GM18907 (cell line): ENCODE measurements at regions not wholly inside any gene's neighbourhood (a gene's known extent, or its start where the extent isn't known, plus 50 kb on each side); places are given as distances from the start of the nearest gene placed in this dataset.

ENCODE experiments used
- ATAC-seq: cut with Tn5 transposase; IDR thresholded peaks from one replicate; pipeline ENCODE4 v1.9.1; 2021; ENCODE audit warnings: mild to moderate bottlenecking, moderate library complexity; ENCODE audit not compliant: unreplicated experiment

DNA sequence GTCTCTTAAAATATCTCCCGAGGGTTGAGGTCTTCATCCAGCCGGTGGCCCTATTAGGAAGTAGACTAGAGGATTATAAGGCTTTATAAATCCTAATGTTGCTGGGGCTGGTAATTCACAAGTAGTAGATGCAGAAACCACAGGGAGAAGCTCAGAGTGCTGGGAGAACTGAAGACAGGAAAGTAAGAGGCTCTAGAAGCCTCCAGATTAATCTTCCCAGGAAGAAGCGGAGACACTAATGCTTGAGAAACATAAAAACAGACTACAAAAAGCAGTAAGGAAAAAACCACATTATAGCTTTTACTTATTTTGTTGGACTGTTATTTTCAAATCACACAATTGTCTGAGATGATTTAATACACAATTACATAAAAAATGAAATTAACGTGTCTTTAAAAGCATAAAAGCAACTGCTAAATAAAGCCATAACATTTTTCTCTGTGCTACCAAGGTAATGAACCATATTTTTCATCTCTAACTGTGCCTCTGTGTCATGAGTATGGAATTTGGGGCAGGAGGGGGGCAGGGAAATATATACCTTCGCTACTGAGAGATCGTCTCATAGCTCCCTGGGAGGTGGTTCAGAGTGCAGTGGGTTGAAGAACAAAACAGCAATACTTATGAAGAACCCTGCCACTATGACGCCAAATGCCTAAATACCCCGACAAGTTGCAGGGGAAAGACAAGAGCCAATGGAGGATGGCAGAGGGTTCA, 806.2 kb upstream of the WWC1 start:
- ATAC-seq: no peak

DNA sequence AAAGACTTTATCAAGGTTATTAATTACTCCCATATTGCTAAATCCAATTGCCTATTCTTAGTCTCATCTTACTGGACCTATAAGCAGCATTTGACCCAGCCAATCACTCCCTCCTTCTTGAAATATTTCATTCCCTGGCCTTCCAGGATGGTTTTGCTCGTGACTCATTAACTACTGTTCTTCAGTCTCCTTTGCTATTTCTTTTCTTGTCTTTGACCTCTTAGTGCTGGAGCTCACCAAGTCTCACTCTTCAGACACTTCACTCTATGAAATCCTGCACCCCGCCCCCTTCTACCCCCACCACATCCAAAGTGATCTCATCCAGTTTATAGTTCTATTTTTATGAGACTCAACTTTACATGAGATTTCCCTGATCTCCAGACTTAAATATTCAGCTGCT, 803.1 kb upstream of the WWC1 start:
- no peak for ATAC-seq

DNA sequence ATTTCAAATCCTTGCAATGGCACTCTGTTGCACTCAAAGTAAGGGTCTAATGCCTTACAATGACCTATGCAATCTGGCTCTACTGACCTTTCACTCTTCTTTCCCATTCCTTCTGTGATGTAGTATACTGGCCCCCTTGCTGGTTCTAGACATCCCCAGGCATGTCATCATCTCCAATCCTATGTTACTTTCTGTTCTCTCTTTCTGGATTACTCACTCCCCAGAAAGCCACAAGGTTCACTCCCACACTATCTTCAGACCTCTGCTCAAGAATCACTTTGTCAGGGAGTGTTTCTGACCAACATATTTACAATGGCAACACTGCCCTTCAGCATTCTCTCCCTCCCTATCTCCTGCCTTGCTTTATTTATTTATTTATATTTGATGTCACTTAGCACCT, 802.2 kb upstream of the WWC1 start:
- peak; percentile 66 for ATAC-seq

DNA sequence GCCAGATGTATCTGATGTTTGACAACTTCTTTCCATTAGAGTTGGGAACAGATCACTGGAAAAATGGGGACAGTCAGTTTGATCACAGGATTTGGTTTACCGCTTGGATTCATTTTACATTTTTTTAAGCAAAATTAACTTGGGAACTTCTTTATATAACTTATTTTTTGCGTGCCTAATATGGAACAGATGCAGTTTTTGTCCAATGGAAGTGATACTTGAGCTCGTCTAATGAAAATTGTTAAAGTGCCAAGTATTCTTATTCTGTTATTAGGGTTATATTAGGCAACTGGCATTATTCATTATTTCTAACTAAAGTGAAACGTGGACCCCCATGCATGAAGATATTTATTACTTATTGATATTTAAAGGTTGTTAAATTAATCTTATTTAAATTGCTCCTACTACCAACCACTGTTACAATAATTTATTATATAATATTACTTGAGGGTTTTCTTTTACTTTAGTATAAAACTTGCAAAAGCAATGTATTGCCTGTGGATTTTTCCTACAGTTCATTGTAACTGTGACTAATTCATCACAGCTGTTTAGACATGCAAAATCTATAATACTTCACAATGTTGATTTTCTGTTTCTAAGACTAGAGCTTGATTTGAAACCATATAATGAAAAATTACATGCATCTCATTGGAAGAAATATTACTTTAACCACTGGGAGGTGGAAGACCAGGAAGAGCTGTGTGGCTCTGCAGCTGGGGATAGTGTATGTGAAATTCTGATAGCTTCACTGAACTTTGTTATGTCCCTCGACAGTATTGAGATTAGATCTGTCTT, 787.3 kb upstream of the WWC1 start:
- ATAC-seq: no peak

DNA sequence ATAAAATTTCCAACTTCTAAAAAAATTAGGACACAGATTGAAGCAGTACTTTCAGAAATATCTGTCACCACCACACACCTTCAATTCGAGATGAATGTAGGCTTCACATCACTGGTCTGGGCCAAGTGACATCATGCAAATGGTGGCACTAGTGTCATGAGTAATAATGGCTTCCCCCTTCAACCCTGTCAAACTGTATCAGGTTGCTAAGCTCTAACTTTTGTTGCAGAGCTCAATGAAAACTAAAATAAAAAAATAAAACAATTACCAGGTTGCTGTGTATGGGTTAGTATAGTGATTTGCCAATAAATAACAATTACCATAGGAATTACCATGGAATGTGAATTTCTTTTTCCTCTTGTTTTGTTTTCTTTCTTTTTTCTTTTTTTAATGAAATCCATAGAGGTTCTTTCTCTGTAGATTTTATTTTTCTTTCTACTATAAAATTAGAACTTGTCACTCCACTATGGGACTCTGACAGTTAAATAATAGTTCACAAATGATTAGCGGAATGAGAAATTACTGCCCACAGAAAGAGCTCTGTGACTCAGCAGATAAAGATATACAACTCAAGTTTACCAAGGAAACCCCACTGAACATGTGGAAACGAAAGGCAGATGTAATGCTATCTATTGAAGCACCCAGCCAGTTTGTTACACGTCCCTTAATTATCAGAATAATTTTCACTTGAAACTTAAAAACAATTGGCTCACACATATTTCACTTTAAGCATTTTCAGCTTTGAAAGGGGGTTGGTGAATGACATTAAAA, 783.8 kb upstream of the WWC1 start:
- ATAC-seq: no peak

DNA sequence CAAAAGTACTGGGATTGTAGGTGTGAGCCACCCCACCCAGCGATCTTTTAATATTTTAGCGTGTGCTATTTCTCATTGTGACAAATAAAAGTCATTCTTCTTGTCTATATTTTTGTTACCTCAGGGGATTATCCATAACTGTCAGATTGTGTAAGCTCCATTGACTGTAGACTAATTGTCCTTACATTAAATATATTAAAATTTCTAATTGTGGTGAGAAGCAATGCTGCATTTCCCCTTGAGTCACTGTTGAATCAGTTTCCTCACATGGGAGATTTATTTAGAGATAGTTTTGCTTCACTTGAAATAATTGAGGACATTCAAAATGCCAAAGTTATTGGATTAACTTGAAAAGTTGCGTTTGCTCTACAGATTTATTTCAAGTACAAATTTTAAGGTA, 782.4 kb upstream of the WWC1 start:
- ATAC-seq: no peak

DNA sequence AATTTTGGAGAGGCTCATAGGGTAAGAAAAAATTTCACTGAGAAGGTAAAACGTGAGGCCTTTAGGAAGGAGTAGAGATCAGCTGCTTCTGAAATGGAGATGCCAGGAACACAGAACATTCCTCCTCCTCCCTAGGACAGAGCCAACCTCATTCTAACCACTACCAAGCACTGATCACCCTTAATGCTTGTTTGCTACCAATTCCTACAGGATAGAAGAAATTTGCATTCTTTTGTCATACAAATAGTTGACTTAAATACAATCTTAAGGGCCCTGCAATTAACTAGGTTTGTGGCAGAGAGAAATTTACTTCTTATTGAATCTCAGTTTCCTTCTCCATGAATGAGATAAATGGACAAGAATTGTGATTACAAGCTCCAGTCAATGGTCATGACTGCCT, 780.2 kb upstream of the WWC1 start:
- ATAC-seq: no peak

DNA sequence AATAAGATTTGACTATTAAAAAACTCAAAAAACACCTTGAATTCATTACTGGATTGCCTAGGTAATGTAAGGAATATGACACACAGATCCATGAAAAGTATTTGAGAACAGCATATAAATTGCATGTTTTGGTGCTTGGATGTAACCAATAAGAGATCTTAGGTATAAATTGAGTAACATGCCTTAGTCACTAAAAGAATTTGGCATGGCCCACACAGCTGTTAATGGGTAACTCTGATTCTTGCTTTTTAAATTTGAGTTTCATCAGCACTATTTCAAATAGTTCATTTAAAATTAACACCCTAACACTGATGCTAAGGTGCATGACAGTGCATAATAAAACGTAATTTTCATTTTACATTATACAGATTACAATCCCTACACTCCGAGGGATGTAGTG, 779.3 kb upstream of the WWC1 start:
- ATAC-seq: no peak

DNA sequence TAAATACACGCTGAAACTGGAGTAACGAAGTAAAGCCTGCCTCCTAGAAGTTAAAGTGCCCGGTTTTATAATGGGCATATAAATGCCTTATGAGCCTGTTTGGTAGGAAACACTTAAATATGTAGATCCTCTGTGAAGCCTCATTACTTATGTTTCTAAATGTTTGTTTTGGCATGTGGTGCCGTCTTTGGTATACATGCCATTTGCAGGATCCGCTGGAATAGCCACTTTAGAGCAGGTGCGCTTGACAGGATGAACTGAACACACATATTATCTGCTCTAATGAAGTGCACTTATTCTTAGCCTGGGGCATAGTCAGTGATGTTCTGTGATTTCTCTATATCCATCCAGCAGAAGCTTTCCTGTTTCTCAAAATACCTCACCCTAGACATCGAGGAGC, 778.1 kb upstream of the WWC1 start:
- ATAC-seq: no peak

DNA sequence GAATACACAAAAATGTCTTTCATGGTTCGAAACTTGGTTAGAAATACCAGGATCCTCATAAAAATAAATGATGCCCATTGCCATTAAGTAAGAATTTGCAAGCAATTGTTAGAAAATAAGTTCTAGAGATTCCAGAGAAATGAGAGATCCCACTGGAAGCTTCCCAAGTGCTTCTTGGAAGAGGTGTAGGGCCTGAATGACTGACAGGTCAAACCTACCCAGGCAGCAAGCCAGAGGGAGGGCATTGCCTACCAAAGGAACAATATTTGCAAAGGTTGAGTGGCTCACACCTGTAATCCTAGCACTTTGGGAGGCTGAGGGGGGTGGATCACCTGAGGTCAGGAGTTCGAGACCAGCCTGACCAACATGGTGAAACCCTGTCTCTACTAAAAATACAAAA, 777.0 kb upstream of the WWC1 start:
- ATAC-seq: no peak

DNA sequence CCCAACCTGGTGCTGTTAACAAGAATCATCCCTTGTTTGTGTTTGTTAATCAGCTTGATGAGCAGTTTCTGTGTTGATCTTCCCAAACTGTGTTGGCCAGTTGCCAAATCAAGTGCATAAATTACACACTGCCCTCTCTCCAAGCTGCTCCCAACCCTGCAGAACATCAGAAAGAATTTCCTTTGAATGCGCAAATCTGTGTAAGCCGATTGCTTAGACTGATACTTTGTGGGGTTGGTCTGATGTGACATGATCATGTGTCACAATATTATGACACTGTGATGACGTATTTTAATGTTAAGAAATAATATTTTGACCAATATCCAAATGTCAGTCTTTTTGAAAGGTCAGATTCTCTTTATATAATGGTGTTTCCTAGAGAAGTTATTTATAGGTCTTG, 766.4 kb upstream of the WWC1 start:
- no peak for ATAC-seq

DNA sequence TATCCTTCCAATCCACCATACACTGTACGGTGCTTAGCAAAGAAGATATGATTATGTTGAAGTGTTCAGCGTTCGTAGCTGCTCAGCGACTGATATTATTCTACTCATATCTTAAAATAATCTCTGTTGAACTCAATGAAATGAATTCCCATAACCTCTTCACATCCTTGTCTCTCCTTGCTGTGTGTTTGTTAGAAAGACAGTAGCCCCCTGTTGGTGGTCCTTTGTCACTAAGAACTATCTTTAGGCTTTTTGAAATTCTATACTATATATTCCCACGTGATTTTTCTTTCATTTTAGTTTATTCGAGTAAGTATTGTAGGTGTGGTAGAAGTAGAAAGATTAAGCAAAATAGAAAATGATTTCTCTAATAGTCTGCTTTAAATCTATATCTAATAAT, 762.8 kb upstream of the WWC1 start:
- no peak for ATAC-seq

DNA sequence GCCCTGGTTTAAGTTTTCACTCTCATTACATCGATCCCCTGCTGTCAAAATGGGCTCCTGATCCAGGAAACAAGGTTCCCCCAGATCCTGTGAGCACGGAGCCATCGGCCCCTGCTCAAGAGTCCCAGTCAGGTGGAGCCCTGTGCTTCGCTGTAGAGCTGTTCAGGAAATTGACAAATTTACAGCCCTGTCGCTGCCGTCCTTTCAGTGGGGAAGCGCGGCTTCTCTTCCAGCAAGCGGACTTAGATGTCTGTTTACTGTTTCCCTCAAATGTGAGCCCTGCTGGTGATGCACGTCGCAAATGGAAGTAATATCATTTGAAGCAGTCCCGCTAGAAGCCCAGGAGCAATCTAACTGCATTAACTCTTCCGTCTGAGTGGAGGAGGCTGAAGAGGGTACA, 760.9 kb upstream of the WWC1 start:
- ATAC-seq: no peak

DNA sequence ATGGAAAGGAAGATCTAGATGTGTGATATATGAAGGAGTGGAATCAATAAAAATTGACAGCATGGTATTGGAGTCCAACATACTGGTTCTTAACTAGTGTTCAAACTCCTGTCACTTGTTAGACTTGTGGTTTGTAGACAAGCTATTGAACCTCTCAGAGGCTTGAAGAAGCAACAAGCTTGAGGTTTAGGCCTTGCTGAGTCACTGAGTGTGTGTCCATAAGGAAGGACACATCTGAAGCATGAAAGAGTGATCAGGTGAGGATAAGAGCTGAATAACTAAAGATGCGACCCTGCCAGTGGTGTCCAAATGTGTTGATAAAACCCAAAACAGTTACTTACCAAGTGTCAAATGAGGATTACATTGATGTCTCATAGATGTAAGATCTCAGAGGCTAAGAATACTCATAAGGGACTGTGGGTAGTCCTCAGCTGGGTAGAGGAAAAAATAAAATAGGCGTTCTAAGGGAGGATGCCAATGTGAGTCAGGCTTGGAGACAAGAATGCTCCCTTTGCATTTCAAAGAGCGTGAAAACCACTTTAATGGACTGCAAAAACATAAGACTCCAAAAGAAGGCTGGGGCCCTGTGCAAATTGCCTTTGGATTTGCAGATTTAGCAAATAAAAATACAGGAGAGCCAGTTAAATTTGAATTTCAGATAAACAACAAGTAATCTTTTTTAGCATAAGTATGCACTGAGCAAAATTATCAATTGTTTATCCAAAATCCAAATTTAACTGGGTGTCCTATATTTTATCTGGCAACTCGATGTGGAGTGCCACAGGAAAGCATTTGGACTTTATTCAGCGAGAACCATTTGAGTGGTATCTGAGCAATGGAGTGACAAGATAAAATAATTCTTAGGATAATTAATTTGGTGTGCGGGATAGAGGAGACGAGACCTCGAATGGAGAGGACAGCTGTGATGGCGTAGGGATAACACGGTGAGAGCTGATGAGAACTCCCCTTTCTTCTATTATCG, 757.3 kb upstream of the WWC1 start:
- no peak for ATAC-seq

DNA sequence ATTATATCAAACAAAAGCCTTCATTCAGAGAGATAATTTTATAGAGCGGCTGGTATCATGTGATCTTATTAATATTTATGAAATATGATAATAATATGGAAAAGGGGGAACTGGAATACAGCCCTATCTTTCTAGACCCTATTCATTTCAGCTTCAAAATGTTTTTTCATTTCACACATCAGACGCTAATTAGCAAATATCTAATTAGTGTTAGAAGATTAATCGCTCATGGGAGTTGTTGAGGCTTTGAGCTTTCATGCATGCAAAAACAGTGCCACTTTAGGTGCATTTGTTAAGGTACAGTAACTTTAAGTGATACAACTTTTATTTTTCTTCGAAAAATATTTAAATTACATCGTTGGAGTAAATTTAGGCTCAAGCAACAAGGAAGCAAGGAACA, 751.7 kb upstream of the WWC1 start:
- ATAC-seq: no peak

DNA sequence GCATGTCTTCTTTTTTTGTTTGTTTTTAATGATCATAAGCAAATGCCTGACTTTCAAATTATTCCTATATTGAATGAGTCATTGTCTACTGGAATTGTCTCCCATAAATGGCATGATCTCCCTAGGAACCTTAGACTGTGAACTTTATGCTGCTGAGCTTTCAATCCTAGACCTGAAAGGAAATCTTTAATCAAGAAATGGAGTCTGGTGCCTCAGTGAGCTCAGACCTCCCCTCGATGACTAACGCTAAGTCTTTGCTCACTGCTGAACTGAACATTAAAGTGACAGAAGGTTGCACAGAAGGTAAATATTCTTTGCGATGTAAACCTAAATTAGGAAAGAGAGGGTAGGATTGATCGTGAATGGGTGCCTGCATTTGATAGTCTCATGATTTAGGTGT, 745.2 kb upstream of the WWC1 start:
- no peak for ATAC-seq

DNA sequence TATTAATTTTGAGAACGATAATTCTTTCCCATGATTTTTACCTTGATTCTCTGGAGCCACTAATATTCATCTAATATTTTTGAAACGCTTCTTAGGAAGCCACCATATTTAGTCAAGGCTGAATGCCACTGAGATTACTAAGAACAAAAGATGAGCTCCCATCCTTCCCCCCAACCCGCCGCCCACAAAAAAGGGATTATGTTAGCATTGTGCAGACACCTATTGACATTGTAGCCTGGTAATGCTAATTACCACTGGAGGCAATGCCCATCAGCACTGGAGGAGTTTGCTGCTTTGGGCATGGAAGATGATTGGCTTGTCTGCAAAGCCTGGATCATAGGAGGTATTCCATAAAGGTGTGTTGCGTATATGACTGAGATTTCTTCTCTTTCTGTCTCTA, 739.1 kb upstream of the WWC1 start:
- no peak for ATAC-seq

DNA sequence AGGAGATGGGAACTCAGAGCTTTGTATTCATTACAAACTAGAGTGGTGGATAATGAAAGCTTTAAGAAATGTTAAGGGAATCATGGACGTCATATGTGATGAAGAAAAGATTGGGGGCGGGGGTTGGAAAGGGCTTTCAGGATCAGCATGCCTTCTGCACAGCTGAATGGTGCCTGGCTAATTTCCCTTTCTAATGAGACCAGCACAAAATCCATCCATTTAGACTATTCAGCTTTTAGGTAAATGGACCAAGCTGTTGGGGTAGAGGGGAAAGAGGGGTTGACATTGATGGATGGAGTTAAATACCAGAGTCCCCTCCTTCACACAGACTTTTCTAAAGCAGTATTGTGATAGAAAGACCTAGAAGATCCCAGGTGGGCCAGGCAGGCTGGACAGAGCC, 737.9 kb upstream of the WWC1 start:
- ATAC-seq: no peak

DNA sequence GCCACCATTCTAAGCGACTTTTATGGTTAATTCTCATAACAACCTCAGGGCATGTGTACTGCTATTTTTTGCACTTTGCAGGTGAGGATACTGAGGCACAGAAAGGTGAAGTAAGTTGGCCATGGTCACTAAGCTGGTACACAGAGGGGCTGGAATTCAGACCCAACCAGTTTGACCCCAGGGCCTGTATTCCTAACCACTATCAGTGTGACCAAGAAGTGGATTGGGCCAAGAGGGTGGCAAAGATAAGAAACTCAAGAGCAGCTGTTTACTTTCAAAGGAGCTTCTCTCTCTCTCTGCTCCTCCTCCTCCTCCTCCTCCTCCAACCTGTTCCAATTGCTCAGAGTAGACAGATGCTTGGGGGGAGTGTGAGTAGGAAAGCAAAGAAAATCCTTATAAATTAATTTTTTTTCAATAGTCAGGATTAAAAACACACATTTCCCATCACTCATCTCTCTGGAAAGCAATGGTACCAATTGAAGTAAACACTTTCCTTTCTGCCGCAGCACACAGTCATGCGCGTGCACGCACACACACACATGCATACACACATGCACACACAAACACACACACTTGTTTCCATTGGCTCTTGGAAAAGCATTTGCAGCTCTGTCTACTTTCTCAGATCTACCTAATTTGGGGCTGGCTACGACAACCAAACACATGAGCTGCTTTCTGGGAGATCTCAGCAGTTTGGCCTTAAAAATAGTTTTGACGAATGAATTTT, 736.7 kb upstream of the WWC1 start:
- ATAC-seq: no peak

DNA sequence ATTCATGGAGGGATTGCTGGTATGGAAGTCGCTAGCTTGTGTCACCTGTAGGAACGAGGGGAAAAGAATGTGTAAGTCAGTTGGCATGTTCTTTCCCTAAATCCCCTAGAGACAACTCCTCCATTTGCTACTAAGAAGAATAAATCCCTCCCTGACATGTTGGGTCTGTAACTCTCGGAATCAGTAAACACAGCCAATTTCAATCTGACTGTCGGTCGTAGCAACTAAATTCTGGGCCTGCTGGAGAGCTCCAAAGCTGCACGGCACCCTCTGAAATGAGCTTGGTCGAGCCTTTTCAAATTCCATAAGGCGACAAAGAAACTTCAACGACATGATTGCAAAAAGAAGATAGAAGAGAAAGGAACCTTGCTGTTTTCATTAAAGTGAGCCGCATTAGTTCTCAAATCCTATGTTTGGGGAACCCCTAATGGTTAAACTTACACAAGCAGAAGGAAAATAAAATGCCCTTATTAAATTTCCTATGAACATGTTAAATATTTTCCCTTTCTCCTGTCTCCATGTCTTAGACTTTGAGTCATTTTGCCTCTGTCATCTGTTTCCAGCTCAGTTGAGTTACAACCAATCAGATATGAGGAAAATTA, 735.8 kb upstream of the WWC1 start:
- ATAC-seq: no peak
